ENCODE measurements at regions not wholly inside any gene's neighbourhood (a gene's known extent, or its start where the extent isn't known, plus 50 kb on each side); places are given as distances from the start of the nearest gene placed in this dataset.

GRCh38 chr1:221344693-221345092, 397.2 kb downstream of the DUSP10 start:
- TF ChIP-seq CTCF (optimal IDR thresholded peaks at IDR 0.05 in 1 of 3, IDR thresholded peaks at IDR 0.05 in 1 of 3, conservative IDR thresholded peaks at IDR 0.05 in 1 of 3; ENCODE audit: extremely low read depth in 1 of 3, insufficient read depth in 2 of 3, low read length in 3 of 3) (no peak), EZH2 (IDR thresholded peaks at IDR 0.05; ENCODE audit: low read length) (no peak)
